ENCODE measurements at regions not wholly inside any gene's neighbourhood (a gene's known extent, or its start where the extent isn't known, plus 50 kb on each side); places are given as distances from the start of the nearest gene placed in this dataset.

- H3K4ac ChIP-seq (replicated peaks; ENCODE audit: insufficient read length, low read depth, low read length) = no peak overlapping the region
- no peak for FAIRE-seq
- no peaks in the 10 kb centered on the region; a peak in 1 of 7 replicates for H3K27me3 ChIP-seq (replicated peaks in 1 of 4; ENCODE audit: control insufficient read depth in 3 of 4, extremely low read depth in 1 of 4, insufficient read depth in 3 of 4, low read length in 3 of 4)
- H4K91ac ChIP-seq (replicated peaks; ENCODE audit: insufficient read length, low read length) = no peak overlapping the region
- no peak overlapping the region for H4K5ac ChIP-seq (ENCODE audit: insufficient read length, low read depth, low read length)
- no peak overlapping the region for H2BK15ac ChIP-seq (ENCODE audit: low read length)
- no peaks in the 10 kb centered on the region for H3K79me1 ChIP-seq (ENCODE audit: low read depth, low read length)
- H3K9me3 ChIP-seq (ENCODE audit: insufficient read depth in 2 of 2, low read depth in 1 of 2, low read length in 1 of 2) = no peaks in the 10 kb centered on the region
- H3K4me3 ChIP-seq (ENCODE audit: extremely low read depth in 1 of 4, insufficient read depth in 2 of 4, low read depth in 3 of 4, low read length in 4 of 4) = no peak overlapping the region
- H3K23me2 ChIP-seq (ENCODE audit: low read depth, low read length) = 0 out of 2 replicates have a peak, but pooled peaks cover 2% of the 10 kb centered on the region
- no peak overlapping the region for H3K56ac ChIP-seq (replicated peaks; ENCODE audit: insufficient read length, low read depth, low read length)
- TF ChIP-seq RAD21 (IDR thresholded peaks at IDR 0.05 in 1 of 2, conservative IDR thresholded peaks at IDR 0.05 in 1 of 2; ENCODE audit: low read depth in 2 of 2, low read length in 2 of 2) (no peak), CTCF (IDR thresholded peaks at IDR 0.05; ENCODE audit: control extremely low read depth in 1 of 3, insufficient read depth in 1 of 3, low read depth in 1 of 3, low read length in 3 of 3) (no peak), POU5F1 (IDR thresholded peaks at IDR 0.05; ENCODE audit: low read depth, low read length) (no peak), MAX (IDR thresholded peaks at IDR 0.05) (no peak)
- H2BK120ac ChIP-seq (replicated peaks; ENCODE audit: low read depth, low read length) = no peak overlapping the region
- ChIA-PET POLR2A (ENCODE audit: partially characterized antibody) (interaction anchor here (0.6 kb wide), 1 partner anchor 805 kb away, joined by 5 read pairs; no protein-coding TSS in a partner anchor), CTCF (ENCODE audit: partially characterized antibody) (no interaction called here)
- H2AFZ ChIP-seq (ENCODE audit: low read length) = no peak overlapping the region
- no peak overlapping the region for H3K18ac ChIP-seq (ENCODE audit: extremely low read depth, low read length)
- no peaks in the 10 kb centered on the region for H3K79me2 ChIP-seq (ENCODE audit: control insufficient read depth in 1 of 2, insufficient read depth in 2 of 2, low read length in 2 of 2)
- no peak overlapping the region for H3K23ac ChIP-seq (ENCODE audit: insufficient read length)
- no peaks in the 10 kb centered on the region for H4K20me1 ChIP-seq (replicated peaks in 1 of 2; ENCODE audit: control insufficient read depth in 1 of 2, insufficient read depth in 2 of 2, low read length in 2 of 2)
- peaks cover 3 to 6% (median 5%) of the 10 kb centered on the region in 4 experiments; a peak in 4 of 7 replicates for H3K4me1 ChIP-seq (replicated peaks in 1 of 4; ENCODE audit: control insufficient read depth in 3 of 4, insufficient read depth in 4 of 4, low read length in 3 of 4)
- H3K14ac ChIP-seq (ENCODE audit: insufficient read length) = no peak overlapping the region
- no peak overlapping the region for H2AK5ac ChIP-seq (ENCODE audit: low read depth, low read length)
- H2BK12ac ChIP-seq (ENCODE audit: low read depth, low read length) = no peak overlapping the region
- H4K8ac ChIP-seq (ENCODE audit: extremely low read depth, insufficient read depth, low read length) = no peak overlapping the region
- no peak overlapping the region for H3K4me2 ChIP-seq (ENCODE audit: insufficient read depth in 1 of 2, low read depth in 2 of 2, low read length in 2 of 2)
- no peak overlapping the region for H2BK20ac ChIP-seq (ENCODE audit: low read length)
- H3K36me3 ChIP-seq (ENCODE audit: control insufficient read depth in 2 of 4, insufficient read depth in 4 of 4, low read length in 3 of 4) = no peaks in the 10 kb centered on the region
- H2BK5ac ChIP-seq (ENCODE audit: low read depth, low read length) = no peak overlapping the region
- no peak for DNase-seq (ENCODE audit: low read depth in 1 of 2, low spot score in 2 of 2)
- WGBS, 2 experiments (ENCODE audit: extremely low coverage in 1 of 2, insufficient coverage in 1 of 2, insufficient read length in 1 of 2, insufficient replicate concordance in 2 of 2, low coverage in 1 of 2, low lambda C conversion rate in 2 of 2, missing lambda C conversion rate in 1 of 2) = 88% methylated on average over 2 of the region's 2 CpGs; no CpG with 5 or more reads in 1 of the 2 experiments
- no peak overlapping the region for H3K27ac ChIP-seq (ENCODE audit: low read depth, low read length)
- no peak overlapping the region for H3K9ac ChIP-seq (replicated peaks in 1 of 4; ENCODE audit: extremely low read depth in 1 of 4, low read depth in 3 of 4, low read length in 3 of 4)
Observed at GRCh38 chr2:60091266-60091665, 462.2 kb downstream of the BCL11A start.
